ENCODE measurements at regions not wholly inside any gene's neighbourhood (a gene's known extent, or its start where the extent isn't known, plus 50 kb on each side); places are given as distances from the start of the nearest gene placed in this dataset.
"Not testable (repeated sequence)": the region's sequence is repeated elsewhere in the genome, so short reads cannot be mapped to it uniquely, and the experiment has no call there.

- Histone ChIP-seq H4K5ac (ENCODE audit: low read length) (no peak overlapping the region), H3K4me3 (ENCODE audit: low read length) (no peak overlapping the region), H2BK15ac (replicated peaks; ENCODE audit: low read depth) (no peak overlapping the region), H3K9ac (ENCODE audit: low read length) (no peak overlapping the region), H2AK5ac (ENCODE audit: low read length) (no peak overlapping the region), H3K79me2 (ENCODE audit: control insufficient read depth, insufficient read depth, low read length) (no peaks in the 10 kb centered on the region), H3K18ac (ENCODE audit: low read length) (no peak overlapping the region), H3K79me1 (ENCODE audit: low read length) (no peaks in the 10 kb centered on the region), H2BK5ac (ENCODE audit: low read length) (no peak overlapping the region), H4K8ac (ENCODE audit: low read depth, low read length) (no peak overlapping the region), H3K27ac (ENCODE audit: low read depth, low read length) (no peak overlapping the region), H2BK120ac (ENCODE audit: low read depth, low read length) (no peak overlapping the region), H3K23ac (ENCODE audit: low read length) (no peak overlapping the region), H3K4ac (ENCODE audit: low read depth, low read length) (no peak overlapping the region), H3K4me1 (ENCODE audit: control insufficient read depth, low read depth, low read length) (no peaks in the 10 kb centered on the region), H3K27me3 (ENCODE audit: insufficient read depth, low read length, poor library complexity) (no peaks in the 10 kb centered on the region), H3K56ac (ENCODE audit: low read length) (no peak overlapping the region), H3K4me2 (ENCODE audit: low read length) (no peak overlapping the region), H3K36me3 (ENCODE audit: control insufficient read depth, insufficient read depth, low read length) (no peaks in the 10 kb centered on the region)
- no peak for DNase-seq
- no CpG with 5 or more reads among the region's 1 CpG for WGBS (ENCODE audit: extremely low coverage, insufficient coverage, low lambda C conversion rate)
Measured at GRCh38 chr13:33677215-33677614, 140.7 kb upstream of the RFC3 start.

DNA sequence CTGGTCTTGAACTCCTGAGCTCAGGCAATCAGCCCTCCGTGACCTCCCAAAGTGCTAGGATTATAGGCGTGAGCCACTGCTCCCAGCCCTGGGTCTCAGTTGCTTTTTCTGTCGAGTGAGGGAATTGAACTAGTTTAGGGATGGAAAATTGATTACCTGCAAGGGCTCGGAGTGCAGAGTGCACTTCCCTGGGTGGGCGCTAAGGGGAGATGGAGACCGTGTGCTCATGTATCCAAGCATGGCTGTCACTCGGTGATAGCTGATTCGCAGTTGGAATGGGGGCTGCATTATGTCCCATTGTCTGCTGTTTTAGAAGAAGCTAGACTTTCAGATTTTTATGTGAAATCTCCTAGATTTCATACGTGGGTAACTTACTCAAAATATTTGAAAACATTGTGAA, 139.9 kb upstream of the RFC3 start:
- Histone ChIP-seq H3K4me3 (ENCODE audit: low read length) (no peak overlapping the region), H3K4me2 (ENCODE audit: low read length) (no peak overlapping the region), H4K5ac (ENCODE audit: low read length) (no peak overlapping the region), H2BK15ac (replicated peaks; ENCODE audit: low read depth) (no peak overlapping the region), H3K27ac (ENCODE audit: low read depth, low read length) (no peak overlapping the region), H2BK120ac (ENCODE audit: low read depth, low read length) (no peak overlapping the region), H3K36me3 (ENCODE audit: control insufficient read depth, insufficient read depth, low read length) (no peaks in the 10 kb centered on the region), H3K23ac (ENCODE audit: low read length) (no peak overlapping the region), H3K9ac (ENCODE audit: low read length) (no peak overlapping the region), H3K56ac (ENCODE audit: low read length) (no peak overlapping the region), H3K4ac (ENCODE audit: low read depth, low read length) (no peak overlapping the region), H3K4me1 (ENCODE audit: control insufficient read depth, low read depth, low read length) (no peaks in the 10 kb centered on the region), H3K79me1 (ENCODE audit: low read length) (no peaks in the 10 kb centered on the region), H3K27me3 (ENCODE audit: insufficient read depth, low read length, poor library complexity) (no peaks in the 10 kb centered on the region), H3K18ac (ENCODE audit: low read length) (no peak overlapping the region), H4K8ac (ENCODE audit: low read depth, low read length) (no peak overlapping the region), H2AK5ac (ENCODE audit: low read length) (no peak overlapping the region), H2BK5ac (ENCODE audit: low read length) (no peak overlapping the region), H3K79me2 (ENCODE audit: control insufficient read depth, insufficient read depth, low read length) (no peaks in the 10 kb centered on the region)
- no peak for DNase-seq
- WGBS (ENCODE audit: extremely low coverage, insufficient coverage, low lambda C conversion rate) = no CpG with 5 or more reads among the region's 9 CpGs

- Histone ChIP-seq H3K4me2 (ENCODE audit: low read length) (no peak overlapping the region), H3K18ac (ENCODE audit: low read length) (peak overlapping the region; percentile 14), H4K8ac (ENCODE audit: low read depth, low read length) (no peak overlapping the region), H3K79me1 (ENCODE audit: low read length) (no peaks in the 10 kb centered on the region), H2BK120ac (ENCODE audit: low read depth, low read length) (no peak overlapping the region), H3K4ac (ENCODE audit: low read depth, low read length) (no peak overlapping the region), H3K4me1 (ENCODE audit: control insufficient read depth, low read depth, low read length) (no peaks in the 10 kb centered on the region), H3K27ac (ENCODE audit: low read depth, low read length) (no peak overlapping the region), H3K56ac (ENCODE audit: low read length) (peak overlapping the region; percentile 30), H2BK5ac (ENCODE audit: low read length) (peak overlapping the region; percentile 20), H3K27me3 (ENCODE audit: insufficient read depth, low read length, poor library complexity) (no peaks in the 10 kb centered on the region), H3K23ac (ENCODE audit: low read length) (no peak overlapping the region), H3K79me2 (ENCODE audit: control insufficient read depth, insufficient read depth, low read length) (no peaks in the 10 kb centered on the region), H2BK15ac (replicated peaks; ENCODE audit: low read depth) (no peak overlapping the region), H2AK5ac (ENCODE audit: low read length) (no peak overlapping the region), H3K9ac (ENCODE audit: low read length) (no peak overlapping the region), H3K36me3 (ENCODE audit: control insufficient read depth, insufficient read depth, low read length) (no peaks in the 10 kb centered on the region), H4K5ac (ENCODE audit: low read length) (no peak overlapping the region), H3K4me3 (ENCODE audit: low read length) (no peak overlapping the region)
- DNase-seq = peak; percentile 77
- WGBS (ENCODE audit: extremely low coverage, insufficient coverage, low lambda C conversion rate) = no CpG with 5 or more reads among the region's 11 CpGs
Measured at GRCh38 chr13:33678906-33679657, 138.9 kb upstream of the RFC3 start.

DNA sequence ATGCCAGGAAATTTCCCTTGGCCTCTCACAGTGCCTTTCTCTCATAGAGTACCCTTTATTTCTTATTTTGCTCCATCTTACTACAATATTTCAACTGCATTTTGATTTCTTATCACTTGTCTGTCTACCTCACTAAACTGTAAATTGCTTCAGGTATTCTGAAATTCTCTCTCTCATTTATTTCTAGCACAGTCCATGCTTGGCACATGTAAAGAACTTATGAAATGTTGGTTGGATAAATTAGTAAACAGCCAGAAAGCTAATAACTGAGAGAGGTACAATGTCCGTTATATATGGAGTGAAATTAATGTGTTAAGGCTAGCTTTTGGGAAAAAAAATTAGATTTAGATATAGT, 138.3 kb upstream of the RFC3 start:
- Histone ChIP-seq H3K9ac (ENCODE audit: low read length) (no peak overlapping the region), H3K79me2 (ENCODE audit: control insufficient read depth, insufficient read depth, low read length) (no peaks in the 10 kb centered on the region), H4K5ac (ENCODE audit: low read length) (no peak overlapping the region), H2AK5ac (ENCODE audit: low read length) (no peak overlapping the region), H4K8ac (ENCODE audit: low read depth, low read length) (no peak overlapping the region), H3K4me3 (ENCODE audit: low read length) (no peak overlapping the region), H3K23ac (ENCODE audit: low read length) (no peak overlapping the region), H3K36me3 (ENCODE audit: control insufficient read depth, insufficient read depth, low read length) (no peaks in the 10 kb centered on the region), H2BK15ac (replicated peaks; ENCODE audit: low read depth) (no peak overlapping the region), H3K4ac (ENCODE audit: low read depth, low read length) (no peak overlapping the region), H3K56ac (ENCODE audit: low read length) (peak overlapping the region; percentile 30), H3K18ac (ENCODE audit: low read length) (peak overlapping the region; percentile 14), H3K79me1 (ENCODE audit: low read length) (no peaks in the 10 kb centered on the region), H3K27me3 (ENCODE audit: insufficient read depth, low read length, poor library complexity) (no peaks in the 10 kb centered on the region), H3K27ac (ENCODE audit: low read depth, low read length) (no peak overlapping the region), H3K4me1 (ENCODE audit: control insufficient read depth, low read depth, low read length) (no peaks in the 10 kb centered on the region), H2BK5ac (ENCODE audit: low read length) (peak overlapping the region; percentile 20), H3K4me2 (ENCODE audit: low read length) (no peak overlapping the region), H2BK120ac (ENCODE audit: low read depth, low read length) (no peak overlapping the region)
- WGBS (ENCODE audit: extremely low coverage, insufficient coverage, low lambda C conversion rate) = 100% methylated on average over 1 of the region's 1 CpG
- no peak for DNase-seq

GRCh38 chr13:33682020-33682564, 135.9 kb upstream of the RFC3 start:
- H3K9ac ChIP-seq (ENCODE audit: low read length) = no peak overlapping the region
- no peak overlapping the region for H3K4me2 ChIP-seq (ENCODE audit: low read length)
- no peak overlapping the region for H2BK5ac ChIP-seq (ENCODE audit: low read length)
- H3K79me2 ChIP-seq (ENCODE audit: control insufficient read depth, insufficient read depth, low read length) = no peaks in the 10 kb centered on the region
- H3K4me1 ChIP-seq (ENCODE audit: control insufficient read depth, low read depth, low read length) = no peaks in the 10 kb centered on the region
- no peaks in the 10 kb centered on the region for H3K36me3 ChIP-seq (ENCODE audit: control insufficient read depth, insufficient read depth, low read length)
- no peak overlapping the region for H4K5ac ChIP-seq (ENCODE audit: low read length)
- no peak overlapping the region for H2BK120ac ChIP-seq (ENCODE audit: low read depth, low read length)
- H2AK5ac ChIP-seq (ENCODE audit: low read length) = no peak overlapping the region
- H3K27me3 ChIP-seq (ENCODE audit: insufficient read depth, low read length, poor library complexity) = no peaks in the 10 kb centered on the region
- H3K4ac ChIP-seq (ENCODE audit: low read depth, low read length) = no peak overlapping the region
- no peak overlapping the region for H3K4me3 ChIP-seq (ENCODE audit: low read length)
- no peak overlapping the region for H3K56ac ChIP-seq (ENCODE audit: low read length)
- no peak overlapping the region for H3K18ac ChIP-seq (ENCODE audit: low read length)
- no peak overlapping the region for H3K23ac ChIP-seq (ENCODE audit: low read length)
- H3K79me1 ChIP-seq (ENCODE audit: low read length) = no peaks in the 10 kb centered on the region
- no CpG with 5 or more reads among the region's 35 CpGs for WGBS (ENCODE audit: extremely low coverage, insufficient coverage, low lambda C conversion rate)
- H4K8ac ChIP-seq (ENCODE audit: low read depth, low read length) = no peak overlapping the region
- no peak overlapping the region for H3K27ac ChIP-seq (ENCODE audit: low read depth, low read length)
- no peak for DNase-seq
- no peak overlapping the region for H2BK15ac ChIP-seq (replicated peaks; ENCODE audit: low read depth)

GRCh38 chr13:33682646-33683045, 135.3 kb upstream of the RFC3 start:
- H2BK15ac ChIP-seq (replicated peaks; ENCODE audit: low read depth); H3K4me1 ChIP-seq (ENCODE audit: control insufficient read depth, low read depth, low read length); H3K79me1 ChIP-seq (ENCODE audit: low read length); H3K79me2 ChIP-seq (ENCODE audit: control insufficient read depth, insufficient read depth, low read length); H4K5ac ChIP-seq (ENCODE audit: low read length); H3K23ac ChIP-seq (ENCODE audit: low read length); H2BK5ac ChIP-seq (ENCODE audit: low read length); DNase-seq; H3K27ac ChIP-seq (ENCODE audit: low read depth, low read length); H3K4me2 ChIP-seq (ENCODE audit: low read length); H3K56ac ChIP-seq (ENCODE audit: low read length); H3K27me3 ChIP-seq (ENCODE audit: insufficient read depth, low read length, poor library complexity); H2BK120ac ChIP-seq (ENCODE audit: low read depth, low read length); H3K9ac ChIP-seq (ENCODE audit: low read length); H3K4ac ChIP-seq (ENCODE audit: low read depth, low read length); H3K4me3 ChIP-seq (ENCODE audit: low read length); H3K18ac ChIP-seq (ENCODE audit: low read length); H2AK5ac ChIP-seq (ENCODE audit: low read length); H3K36me3 ChIP-seq (ENCODE audit: control insufficient read depth, insufficient read depth, low read length); H4K8ac ChIP-seq (ENCODE audit: low read depth, low read length): not testable (repeated sequence)
- WGBS (ENCODE audit: extremely low coverage, insufficient coverage, low lambda C conversion rate) = no CpG with 5 or more reads among the region's 5 CpGs
